Left lung (tissue), 4 donors: ENCODE measurements at regions not wholly inside any gene's neighbourhood (a gene's known extent, or its start where the extent isn't known, plus 50 kb on each side); places are given as distances from the start of the nearest gene placed in this dataset.

ENCODE experiments used
- ATAC-seq: fragments of 200-7000 bp; cut with Tn5 transposase; one replicate; pipeline ENCODE4 v1.9.1; 2020; ENCODE audit warnings: moderate library complexity
- DNase-seq, 4 donors: peaks; one replicate each; pipeline ENCODE4 v3.0.0-alpha.2; 2013 to 2020
- H3K27ac ChIP-seq, 2 donors: fragments of 200-600 bp; sonication (generic) in 1 of 2; one replicate each; pipeline versions ENCODE4 v1.5.0 to v1.8.0; 2020 to 2021
- H3K27me3 ChIP-seq, 2 donors: fragments of 200-600 bp; sonication (generic) in 1 of 2; one replicate each; pipeline versions ENCODE4 v1.5.0 to v1.8.0; 2020 to 2021
- H3K36me3 ChIP-seq, 2 donors: fragments of 200-600 bp; sonication (generic) in 1 of 2; one replicate each; pipeline versions ENCODE4 v1.5.0 to v1.8.0; 2020 to 2021
- H3K4me1 ChIP-seq, 2 donors: fragments of 200-600 bp; one replicate each; pipeline ENCODE4 v1.8.0; 2021
- H3K4me3 ChIP-seq, 2 donors: fragments of 200-600 bp; sonication (generic) in 1 of 2; one replicate each; pipeline versions ENCODE4 v1.5.0 to v1.8.0; 2020 to 2021; ENCODE audit warnings: mild to moderate bottlenecking in 1 of 2
- H3K9me3 ChIP-seq, 2 donors: fragments of 200-600 bp; sonication (generic) in 1 of 2; one replicate each; pipeline versions ENCODE4 v1.5.0 to v1.8.0; 2020 to 2021
- CTCF ChIP-seq, 2 donors: fragments of 200-600 bp; sonication (generic) in 1 of 2; IDR thresholded peaks; one replicate each; pipeline versions ENCODE4 v1.5.0 to v1.8.0; 2021; ENCODE audit warnings: antibody characterized with exemption in 2 of 2
- intact Hi-C, 2 donors: fragments of 100-400 bp; cut with DNase I; formaldehyde crosslinking; loops; one replicate each; pipeline versions ENCODE4 v1.11.2 to v1.14.2; 2022
- donor health status: DM: no; HTN: yes; CAD: no.
- donor health status: DM: no; HTN: no; CAD: no.

GRCh38 chr6:166697113-166697512 lies 70.1 kb upstream of the RPS6KA2 start:
- Histone ChIP-seq H3K4me3 (no peak overlapping the region), H3K9me3 (no peaks in the 10 kb centered on the region), H3K4me1 (peaks cover 0 to 1% of the 10 kb centered on the region in 2 donors), H3K27me3 (no peaks in the 10 kb centered on the region), H3K36me3 (no peaks in the 10 kb centered on the region), H3K27ac (no peak overlapping the region)
- TF ChIP-seq CTCF (IDR thresholded peaks at IDR 0.05): no peak
- intact Hi-C loops: no loop called here
- ATAC-seq (no peak), DNase-seq (no peak)

- H3K27ac ChIP-seq: no peak overlapping the region
- TF ChIP-seq CTCF (IDR thresholded peaks at IDR 0.05): no peak
- no peak overlapping the region for H3K4me3 ChIP-seq
- ATAC-seq (no peak), DNase-seq (no peak)
- H3K27me3 ChIP-seq: no peaks in the 10 kb centered on the region
- H3K4me1 ChIP-seq: peaks cover 0 to 14% of the 10 kb centered on the region in 2 donors
- no peaks in the 10 kb centered on the region for H3K9me3 ChIP-seq
- intact Hi-C loops: no loop called here
- H3K36me3 ChIP-seq: no peaks in the 10 kb centered on the region
These were observed 66.8 kb upstream of the RPS6KA2 start for GRCh38 chr6:166693880-166694279.

GRCh38 chr6:166692723-166693302 lies 65.8 kb upstream of the RPS6KA2 start:
- no peaks in the 10 kb centered on the region for H3K27me3 ChIP-seq
- DNase-seq: no peak
- peaks cover 0 to 14% of the 10 kb centered on the region in 2 donors for H3K4me1 ChIP-seq
- H3K9me3 ChIP-seq: no peaks in the 10 kb centered on the region
- no peaks in the 10 kb centered on the region for H3K36me3 ChIP-seq
- no peak for TF ChIP-seq CTCF (IDR thresholded peaks at IDR 0.05)
- intact Hi-C loops: no loop called here
- no peak overlapping the region for H3K27ac ChIP-seq
- H3K4me3 ChIP-seq: no peak overlapping the region
- ATAC-seq: no peak

- Histone ChIP-seq H3K9me3 (no peaks in the 10 kb centered on the region), H3K36me3 (no peaks in the 10 kb centered on the region), H3K4me3 (no peak overlapping the region), H3K27ac (no peak overlapping the region), H3K27me3 (no peaks in the 10 kb centered on the region), H3K4me1 (peaks cover 0 to 14% of the 10 kb centered on the region in 2 donors)
- no peak for TF ChIP-seq CTCF (IDR thresholded peaks at IDR 0.05)
- intact Hi-C loops: no loop called here
- ATAC-seq (no peak), DNase-seq (no peak)
These were observed 64.7 kb upstream of the RPS6KA2 start for GRCh38 chr6:166691746-166692145.

GRCh38 chr6:166691199-166691598 lies 64.1 kb upstream of the RPS6KA2 start:
- intact Hi-C loops: no loop called here
- H3K4me3 ChIP-seq: no peak overlapping the region
- H3K4me1 ChIP-seq: peaks cover 0 to 14% of the 10 kb centered on the region in 2 donors
- no peak for TF ChIP-seq CTCF (IDR thresholded peaks at IDR 0.05)
- DNase-seq (peak in 1 of 4 donors; percentile 53), ATAC-seq (peak; percentile 95)
- H3K27ac ChIP-seq: no peak overlapping the region
- H3K27me3 ChIP-seq: no peaks in the 10 kb centered on the region
- H3K36me3 ChIP-seq: no peaks in the 10 kb centered on the region
- H3K9me3 ChIP-seq: no peaks in the 10 kb centered on the region
